Activated naive CD4-positive, alpha-beta T cell treated with anti-CD3 and anti-CD28 coated beads for 36 hours (primary cell): ENCODE measurements at regions not wholly inside any gene's neighbourhood (a gene's known extent, or its start where the extent isn't known, plus 50 kb on each side); places are given as distances from the start of the nearest gene placed in this dataset.

Experiments
- CTCF ChIA-PET: fragments of 350-600 bp; sonication (Branson Sonifier 250); formaldehyde crosslinking; loops from one replicate; lab custom pipeline; 2021; ENCODE audit warnings: antibody characterized with exemption; lab: Charles Lee
- DNase-seq: peaks from one replicate; pipeline ENCODE4 v3.0.0-alpha.2; 2020
- H3K27ac Mint-ChIP-seq: one replicate; pipeline ENCODE4 v1.8.0; 2021; ENCODE audit warnings: mild to moderate bottlenecking, mixed read lengths
- H3K27me3 Mint-ChIP-seq: one replicate; pipeline ENCODE4 v1.8.0; 2021; ENCODE audit warnings: low read depth, mixed read lengths
- H3K36me3 Mint-ChIP-seq: one replicate; pipeline ENCODE4 v1.8.0; 2021; ENCODE audit warnings: low read depth, mixed read lengths
- H3K4me1 Mint-ChIP-seq: one replicate; pipeline ENCODE4 v1.8.0; 2021; ENCODE audit warnings: low read depth, mixed read lengths
- H3K4me3 Mint-ChIP-seq: one replicate; pipeline ENCODE4 v1.8.0; 2021; ENCODE audit warnings: mild to moderate bottlenecking, moderate library complexity, mixed read lengths
- H3K9me3 Mint-ChIP-seq: one replicate; pipeline ENCODE4 v1.8.0; 2021; ENCODE audit warnings: mixed read lengths
- intact Hi-C: fragments of 100-400 bp; cut with micrococcal nuclease; formaldehyde crosslinking; loops from one replicate; pipeline ENCODE4 v1.15.1; 2023

DNA sequence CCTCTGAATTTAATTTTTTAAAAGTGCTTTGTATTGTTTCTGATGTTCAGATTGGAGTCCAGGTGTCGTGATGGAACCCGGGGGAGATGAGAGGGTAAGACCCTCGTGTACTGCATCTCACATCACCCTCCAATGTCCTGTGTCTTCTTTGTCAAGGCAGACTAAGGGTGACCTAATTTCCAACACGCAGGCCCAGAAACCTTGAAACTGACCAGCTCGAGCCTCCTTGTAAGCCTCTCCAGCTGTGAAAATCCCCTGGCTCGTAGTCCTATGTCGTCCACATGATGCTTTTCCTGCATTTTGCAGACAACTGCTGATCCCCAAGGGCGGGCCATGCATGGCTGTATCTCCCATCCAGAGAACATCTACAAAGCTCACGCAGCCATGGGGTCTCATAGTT, 220.2 kb downstream of the ARHGAP12 start:
- DNase-seq = no peak
- Mint-ChIP-seq H3K9me3 (peaks cover 19% of the 10 kb centered on the region), H3K27ac (no peak overlapping the region), H3K4me3 (no peak overlapping the region), H3K27me3 (no peaks in the 10 kb centered on the region), H3K4me1 (peaks cover 22% of the 10 kb centered on the region), H3K36me3 (peaks cover 3% of the 10 kb centered on the region)
- intact Hi-C loops = loop anchor here (5.0 to 10.0 kb wide), 4 partner anchors 219 to 676 kb away; partner anchors contain the start of genes ARHGAP12 and ZNF438
- CTCF ChIA-PET = interaction anchor here (1.2 to 2.4 kb wide), 3 partner anchors 61 to 100 kb away, joined by 3 to 9 read pairs (median 6); no protein-coding TSS in a partner anchor

DNA sequence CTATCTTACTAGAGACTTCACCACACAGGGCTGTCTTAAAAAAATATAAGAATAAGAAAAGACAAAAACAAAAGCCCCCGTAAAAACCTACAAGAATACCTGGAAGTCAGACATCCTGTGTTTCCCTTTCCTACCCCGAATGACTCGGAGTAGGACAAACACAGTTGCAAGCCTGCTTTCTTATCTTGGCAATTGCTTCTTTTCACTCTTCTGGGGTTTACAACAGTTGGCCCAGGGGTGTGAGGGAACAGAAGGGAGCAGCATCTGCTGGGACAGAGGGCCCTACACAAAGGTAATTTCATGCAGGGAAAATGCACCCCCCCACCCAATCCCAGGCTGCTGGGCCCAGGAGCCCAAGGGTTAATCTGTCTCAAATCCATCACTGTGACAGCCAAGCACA, 220.6 kb downstream of the ARHGAP12 start:
- Mint-ChIP-seq H3K4me1 (peaks cover 22% of the 10 kb centered on the region), H3K36me3 (peaks cover 3% of the 10 kb centered on the region), H3K9me3 (peaks cover 18% of the 10 kb centered on the region), H3K27me3 (no peaks in the 10 kb centered on the region), H3K27ac (peak overlapping the region; percentile 83), H3K4me3 (no peak overlapping the region)
- intact Hi-C loops = loop anchor here (5.0 to 10.0 kb wide), 4 partner anchors 219 to 676 kb away; partner anchors contain the start of genes ARHGAP12 and ZNF438
- CTCF ChIA-PET = interaction anchor here (1.2 to 2.4 kb wide), 3 partner anchors 62 to 100 kb away, joined by 3 to 9 read pairs (median 6); no protein-coding TSS in a partner anchor
- DNase-seq = no peak

DNA sequence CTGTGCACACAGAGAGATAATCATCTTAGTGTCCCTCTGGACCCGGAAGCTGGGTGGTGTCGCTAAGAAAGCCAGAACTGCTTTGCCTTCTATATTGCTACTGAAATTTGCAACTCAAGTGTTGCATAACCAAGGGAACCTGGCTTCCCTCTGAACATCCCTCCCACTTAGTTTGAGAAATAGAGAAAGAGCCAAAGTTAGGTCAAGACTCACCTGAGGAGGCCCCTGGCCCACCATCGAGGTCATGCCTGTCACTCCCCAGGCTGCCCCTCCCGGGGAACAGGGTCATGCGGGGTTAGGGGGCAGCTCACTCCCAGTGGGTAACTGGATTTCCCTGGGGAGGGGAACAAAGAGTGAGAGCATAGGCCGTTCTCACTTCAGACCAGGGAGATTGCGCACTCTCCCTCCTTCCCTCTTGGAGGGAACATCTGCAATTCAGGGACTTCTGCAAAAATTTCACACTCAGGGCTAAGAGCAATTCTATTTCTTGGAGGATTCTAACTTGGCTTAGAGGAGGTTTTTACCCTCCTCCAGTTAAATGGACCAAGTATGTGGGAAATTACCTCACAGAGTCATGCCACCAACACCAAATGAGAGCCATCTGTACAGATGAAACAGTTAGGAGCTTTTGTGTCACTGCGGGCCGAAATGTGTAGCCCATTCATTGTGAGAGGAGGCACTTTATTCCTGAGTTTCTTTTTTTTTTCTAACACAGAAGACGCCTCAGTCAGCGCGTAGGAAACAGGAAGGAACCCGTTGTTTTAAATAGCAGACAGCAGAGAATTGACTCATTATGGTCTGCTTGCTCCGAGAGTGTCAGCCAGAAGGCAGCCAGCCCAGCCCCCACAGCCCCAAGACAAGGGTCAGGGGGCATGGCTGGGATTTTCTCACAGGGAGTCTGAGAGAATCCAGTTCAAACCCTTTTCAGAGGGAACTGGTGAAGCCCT, 221.3 kb downstream of the ARHGAP12 start:
- Mint-ChIP-seq H3K27me3 (no peaks in the 10 kb centered on the region), H3K27ac (peak overlapping the region; percentile 83), H3K36me3 (peaks cover 3% of the 10 kb centered on the region), H3K4me1 (peaks cover 22% of the 10 kb centered on the region), H3K4me3 (peak overlapping the region; percentile 5), H3K9me3 (peaks cover 16% of the 10 kb centered on the region)
- DNase-seq = peak; percentile 85
- intact Hi-C loops = loop anchor here (1.0 to 10.0 kb wide), 11 partner anchors 34 to 1007 kb away; partner anchors contain the start of genes ARHGAP12 and ZNF438
- CTCF ChIA-PET = interaction anchor here (2.4 kb wide), 1 partner anchor 62 kb away, joined by 9 read pairs; no protein-coding TSS in a partner anchor

GRCh38 chr10:31706464-31707092, 222.1 kb downstream of the ARHGAP12 start:
- CTCF ChIA-PET = no interaction called here
- peak overlapping the region; percentile 83 for H3K27ac Mint-ChIP-seq

DNA sequence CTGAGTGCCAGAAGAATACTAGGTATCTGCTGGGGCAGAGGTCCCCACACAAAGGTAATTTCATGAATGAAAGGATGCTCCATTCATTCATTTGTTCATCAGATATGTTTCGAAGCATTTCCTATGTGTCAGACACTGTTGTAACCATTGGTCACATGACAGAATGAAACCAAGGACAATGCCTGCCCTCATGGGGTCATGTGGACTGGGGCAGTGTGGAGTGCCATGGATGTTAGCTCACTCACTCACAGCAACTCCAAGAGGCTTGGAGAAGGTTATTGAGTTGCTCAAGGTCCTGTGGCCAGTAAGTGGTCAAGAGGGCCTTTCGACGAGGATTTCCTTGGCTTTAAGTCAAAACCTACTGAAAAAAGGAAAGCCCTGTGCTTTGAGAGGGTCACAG, 223.5 kb downstream of the ARHGAP12 start:
- Mint-ChIP-seq H3K27ac (no peak overlapping the region), H3K27me3 (no peaks in the 10 kb centered on the region), H3K4me3 (no peak overlapping the region), H3K4me1 (peaks cover 25% of the 10 kb centered on the region), H3K9me3 (peaks cover 10% of the 10 kb centered on the region), H3K36me3 (peaks cover 1% of the 10 kb centered on the region)
- DNase-seq = no peak
- CTCF ChIA-PET = no interaction called here
- intact Hi-C loops = loop anchor here (5.0 to 10.0 kb wide), 4 partner anchors 222 to 673 kb away; partner anchors contain the start of genes ARHGAP12 and ZNF438

More at GRCh38 chr10:31706464-31707092, 222.1 kb downstream of the ARHGAP12 start:
- DNase-seq = no peak
- Mint-ChIP-seq H3K9me3 (peaks cover 12% of the 10 kb centered on the region), H3K4me1 (peaks cover 25% of the 10 kb centered on the region), H3K4me3 (no peak overlapping the region), H3K36me3 (peaks cover 3% of the 10 kb centered on the region), H3K27me3 (no peaks in the 10 kb centered on the region)
- intact Hi-C loops = loop anchor here (1.0 to 10.0 kb wide), 11 partner anchors 35 to 1006 kb away; partner anchors contain the start of genes ARHGAP12 and ZNF438

DNA sequence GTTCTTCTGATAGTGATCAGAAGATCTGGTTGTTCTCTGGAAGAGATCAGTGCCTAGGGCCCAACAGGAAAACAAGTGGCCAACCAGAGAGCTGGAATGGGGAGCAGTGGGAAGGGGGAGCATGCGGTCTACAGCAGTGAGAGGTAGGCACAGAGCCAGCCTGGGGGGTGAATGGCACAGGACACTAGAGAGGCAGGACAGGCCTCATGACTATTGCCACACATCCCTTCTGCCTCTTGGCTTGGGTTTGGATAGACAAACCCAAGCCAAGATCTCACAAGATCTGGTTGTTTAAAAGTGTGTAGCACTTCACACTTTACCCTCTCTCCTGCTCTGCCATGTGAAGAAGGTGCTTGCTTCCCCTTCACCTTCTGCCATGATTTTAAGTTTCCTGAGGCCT, 224.4 kb downstream of the ARHGAP12 start:
- peaks cover 5% of the 10 kb centered on the region for H3K9me3 Mint-ChIP-seq
- H3K27me3 Mint-ChIP-seq = no peaks in the 10 kb centered on the region
- DNase-seq = no peak
- CTCF ChIA-PET = no interaction called here
- H3K36me3 Mint-ChIP-seq = no peaks in the 10 kb centered on the region
- H3K4me3 Mint-ChIP-seq = no peak overlapping the region
- H3K4me1 Mint-ChIP-seq = peaks cover 25% of the 10 kb centered on the region
- no peak overlapping the region for H3K27ac Mint-ChIP-seq
- intact Hi-C loops = loop anchor here (10.0 kb wide), 1 partner anchor 569 kb away; no protein-coding TSS in a partner anchor

GRCh38 chr10:31702954-31703353, 225.7 kb downstream of the ARHGAP12 start:
- intact Hi-C loops = loop anchor here (10.0 kb wide), 1 partner anchor 568 kb away; no protein-coding TSS in a partner anchor
- Mint-ChIP-seq H3K27ac (no peak overlapping the region), H3K4me1 (peaks cover 20% of the 10 kb centered on the region), H3K27me3 (no peaks in the 10 kb centered on the region), H3K4me3 (no peak overlapping the region), H3K36me3 (no peaks in the 10 kb centered on the region), H3K9me3 (peaks cover 5% of the 10 kb centered on the region)
- DNase-seq = no peak
- CTCF ChIA-PET = no interaction called here

DNA sequence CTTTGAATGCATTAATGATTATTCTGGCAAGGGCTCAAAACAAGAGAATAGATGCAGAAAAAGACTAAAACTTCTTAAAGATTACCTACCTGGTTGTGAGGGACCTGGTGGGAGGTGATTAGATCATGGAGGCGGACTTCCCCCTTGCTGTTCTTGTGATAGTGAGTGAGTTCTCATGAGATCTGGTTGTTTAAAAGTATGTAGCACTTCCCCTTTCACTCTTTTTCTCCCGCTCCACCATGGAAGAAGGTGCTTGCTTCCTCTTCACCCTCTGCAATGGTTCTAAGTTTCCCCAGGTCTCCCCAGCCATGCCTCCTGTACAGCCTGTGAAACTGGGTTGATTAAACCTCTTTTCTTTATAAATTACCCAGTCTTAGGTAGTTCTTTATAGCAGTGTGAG, 226.6 kb downstream of the ARHGAP12 start:
- Mint-ChIP-seq H3K27me3 (no peaks in the 10 kb centered on the region), H3K4me3 (no peak overlapping the region), H3K9me3 (peaks cover 5% of the 10 kb centered on the region), H3K27ac (no peak overlapping the region), H3K4me1 (peaks cover 11% of the 10 kb centered on the region), H3K36me3 (no peaks in the 10 kb centered on the region)
- CTCF ChIA-PET = no interaction called here
- intact Hi-C loops = loop anchor here (10.0 kb wide), 1 partner anchor 567 kb away; no protein-coding TSS in a partner anchor
- no peak for DNase-seq

DNA sequence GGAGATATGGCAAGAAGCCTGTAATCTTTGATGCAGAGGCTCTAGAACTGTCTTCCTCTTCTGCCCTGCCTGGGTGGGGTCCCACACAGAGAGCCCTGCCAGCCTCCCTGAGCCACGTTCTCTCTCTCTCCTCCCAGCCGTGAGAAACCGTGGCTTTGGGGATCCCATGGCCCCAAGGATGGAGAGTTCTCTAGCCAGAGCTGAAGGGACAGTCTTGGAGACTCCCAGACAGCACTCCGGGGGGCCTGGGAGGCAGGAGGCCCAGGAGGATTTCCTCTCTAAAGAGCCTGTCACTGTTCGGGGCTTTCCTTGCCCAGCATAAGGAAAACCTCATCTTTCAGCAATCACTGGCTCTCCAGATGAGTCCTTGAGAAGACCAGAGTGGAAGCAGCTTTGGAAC, 227.1 kb downstream of the ARHGAP12 start:
- intact Hi-C loops = loop anchor here (10.0 kb wide), 1 partner anchor 567 kb away; no protein-coding TSS in a partner anchor
- Mint-ChIP-seq H3K36me3 (no peaks in the 10 kb centered on the region), H3K4me1 (peaks cover 6% of the 10 kb centered on the region), H3K27ac (no peak overlapping the region), H3K27me3 (no peaks in the 10 kb centered on the region), H3K9me3 (peaks cover 5% of the 10 kb centered on the region), H3K4me3 (no peak overlapping the region)
- no peak for DNase-seq
- CTCF ChIA-PET = no interaction called here

DNA sequence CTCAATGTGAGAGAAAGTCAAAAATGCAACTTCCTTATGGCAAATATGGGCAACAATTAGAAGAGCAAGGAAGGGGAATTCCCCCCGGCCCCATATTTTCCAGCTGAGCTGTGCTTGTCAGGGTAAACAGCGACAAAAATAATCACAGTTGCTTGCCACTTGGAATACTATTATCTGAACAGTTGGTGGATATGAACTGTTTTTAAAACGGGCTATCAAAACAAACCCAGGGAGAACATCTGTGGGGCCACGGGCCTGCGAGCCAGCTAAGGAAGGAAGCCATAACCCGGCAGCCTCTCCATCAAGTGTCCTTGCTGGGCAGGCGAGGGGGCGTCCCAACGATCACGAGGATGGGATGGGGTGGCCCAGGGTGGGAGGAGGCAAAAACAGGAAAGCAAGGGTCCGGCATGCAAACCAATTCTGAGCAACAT, 228.4 kb downstream of the ARHGAP12 start:
- CTCF ChIA-PET = interaction anchor here (0.6 to 1.1 kb wide), 2 partner anchors 17 to 48 kb away, joined by 3 read pairs; no protein-coding TSS in a partner anchor
- intact Hi-C loops = loop anchor here (10.0 kb wide), 1 partner anchor 565 kb away; no protein-coding TSS in a partner anchor
- peaks cover 5% of the 10 kb centered on the region for H3K9me3 Mint-ChIP-seq
- DNase-seq = no peak
- H3K4me3 Mint-ChIP-seq = no peak overlapping the region
- peaks cover 3% of the 10 kb centered on the region for H3K4me1 Mint-ChIP-seq
- no peaks in the 10 kb centered on the region for H3K27me3 Mint-ChIP-seq
- H3K36me3 Mint-ChIP-seq = no peaks in the 10 kb centered on the region
- H3K27ac Mint-ChIP-seq = peak overlapping the region; percentile 0

DNA sequence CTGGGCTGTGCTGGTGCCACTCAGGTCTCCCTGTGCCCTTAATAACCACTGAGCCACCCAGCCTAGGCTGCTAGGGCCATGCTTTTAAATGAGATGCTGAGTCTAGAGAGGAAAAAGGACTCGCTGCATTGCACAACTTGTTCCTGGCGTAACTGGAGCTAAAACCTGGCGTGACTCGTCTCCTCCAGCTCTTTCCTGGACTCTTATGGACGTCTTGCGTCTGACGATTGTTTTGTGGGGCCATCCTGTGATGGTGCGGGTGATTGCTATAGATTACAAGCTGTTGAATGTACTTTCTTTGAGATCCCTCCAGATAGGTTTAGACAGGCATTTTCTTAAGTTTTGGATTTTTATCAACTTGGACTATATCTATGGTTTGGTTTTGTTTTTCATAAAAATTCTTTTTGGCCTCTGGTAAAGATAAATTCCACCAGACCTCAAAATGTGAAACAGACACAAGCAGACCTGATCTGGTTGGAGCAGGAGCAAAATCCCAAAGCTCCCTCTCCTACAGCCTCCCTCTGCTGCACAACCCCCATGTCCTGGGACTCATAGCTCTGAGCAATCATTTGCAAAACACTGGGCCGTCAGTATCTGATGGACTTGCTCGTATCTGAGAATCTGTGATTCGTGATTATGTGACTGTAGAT, 230.3 kb downstream of the ARHGAP12 start:
- Mint-ChIP-seq H3K36me3 (no peaks in the 10 kb centered on the region), H3K9me3 (peaks cover 5% of the 10 kb centered on the region), H3K4me3 (no peak overlapping the region), H3K4me1 (peaks cover 3% of the 10 kb centered on the region), H3K27me3 (no peaks in the 10 kb centered on the region), H3K27ac (no peak overlapping the region)
- intact Hi-C loops = no loop called here
- CTCF ChIA-PET = no interaction called here
- no peak for DNase-seq
